Osteocyte (in vitro differentiated cells): ENCODE measurements at regions not wholly inside any gene's neighbourhood (a gene's known extent, or its start where the extent isn't known, plus 50 kb on each side); places are given as distances from the start of the nearest gene placed in this dataset.

Experiments
- DNase-seq: peaks from one replicate; pipeline ENCODE4 v3.0.0; 2021; ENCODE audit warnings: mixed read lengths; ENCODE audit not compliant: unreplicated experiment; ENCODE audit errors: extremely low spot score
- H3K27ac Mint-ChIP-seq: one replicate; pipeline ENCODE4 v1.8.0; 2021; ENCODE audit warnings: mild to moderate bottlenecking, mixed read lengths; ENCODE audit not compliant: unreplicated experiment
- H3K27me3 Mint-ChIP-seq: one replicate; pipeline ENCODE4 v1.8.0; 2021; ENCODE audit warnings: mixed read lengths; ENCODE audit not compliant: unreplicated experiment
- H3K36me3 Mint-ChIP-seq: one replicate; pipeline ENCODE4 v1.8.0; 2021; ENCODE audit warnings: mixed read lengths; ENCODE audit not compliant: unreplicated experiment
- H3K4me1 Mint-ChIP-seq: one replicate; pipeline ENCODE4 v1.8.0; 2021; ENCODE audit warnings: mixed read lengths; ENCODE audit not compliant: unreplicated experiment
- H3K4me3 Mint-ChIP-seq: one replicate; pipeline ENCODE4 v1.8.0; 2021; ENCODE audit warnings: mild to moderate bottlenecking, moderate library complexity, mixed read lengths; ENCODE audit not compliant: unreplicated experiment
- H3K9me3 Mint-ChIP-seq: one replicate; pipeline ENCODE4 v1.8.0; 2021; ENCODE audit warnings: mixed read lengths; ENCODE audit not compliant: unreplicated experiment
- CTCF ChIP-seq: fragments of 200-600 bp; sonication (generic); IDR thresholded peaks from 2 replicates; pipeline ENCODE4 v1.5.0; 2021; ENCODE audit warnings: antibody characterized with exemption, mild to moderate bottlenecking, moderate library complexity

- no peak for TF ChIP-seq CTCF
- DNase-seq, result no peak
- H3K4me3 Mint-ChIP-seq, result no peak overlapping the region
- H3K9me3 Mint-ChIP-seq, result no peaks in the 10 kb centered on the region
- no peaks in the 10 kb centered on the region for H3K4me1 Mint-ChIP-seq
- H3K27ac Mint-ChIP-seq, result no peak overlapping the region
- no peaks in the 10 kb centered on the region for H3K36me3 Mint-ChIP-seq
- no peaks in the 10 kb centered on the region for H3K27me3 Mint-ChIP-seq
These were observed 106.6 kb upstream of the RNF32 start for GRCh38 chr7:156533964-156534363.

DNA sequence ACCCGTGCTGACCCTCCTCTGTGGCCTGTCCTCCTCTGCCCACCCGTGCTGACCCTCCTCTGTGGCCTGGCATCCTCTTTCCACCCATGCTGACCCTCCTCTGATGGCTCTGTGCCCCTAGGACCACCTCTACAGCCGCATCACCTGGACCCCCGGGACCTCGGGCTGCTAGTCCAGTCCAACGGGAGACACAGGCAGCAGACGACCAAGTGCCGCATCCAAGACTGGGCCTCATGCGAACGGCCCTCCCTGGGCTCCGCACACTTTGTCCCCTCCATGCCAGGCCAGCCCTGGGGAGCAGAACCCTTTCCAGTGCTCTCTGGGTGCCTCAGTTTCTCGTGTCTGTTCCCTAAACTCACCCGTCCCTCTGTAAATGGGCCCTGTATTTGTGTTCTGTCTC lies 107.2 kb upstream of the RNF32 start:
- no peaks in the 10 kb centered on the region for H3K9me3 Mint-ChIP-seq
- H3K27me3 Mint-ChIP-seq, result no peaks in the 10 kb centered on the region
- no peaks in the 10 kb centered on the region for H3K36me3 Mint-ChIP-seq
- no peaks in the 10 kb centered on the region for H3K4me1 Mint-ChIP-seq
- no peak for DNase-seq
- TF ChIP-seq CTCF, result no peak
- H3K4me3 Mint-ChIP-seq, result no peak overlapping the region
- H3K27ac Mint-ChIP-seq, result no peak overlapping the region

DNA sequence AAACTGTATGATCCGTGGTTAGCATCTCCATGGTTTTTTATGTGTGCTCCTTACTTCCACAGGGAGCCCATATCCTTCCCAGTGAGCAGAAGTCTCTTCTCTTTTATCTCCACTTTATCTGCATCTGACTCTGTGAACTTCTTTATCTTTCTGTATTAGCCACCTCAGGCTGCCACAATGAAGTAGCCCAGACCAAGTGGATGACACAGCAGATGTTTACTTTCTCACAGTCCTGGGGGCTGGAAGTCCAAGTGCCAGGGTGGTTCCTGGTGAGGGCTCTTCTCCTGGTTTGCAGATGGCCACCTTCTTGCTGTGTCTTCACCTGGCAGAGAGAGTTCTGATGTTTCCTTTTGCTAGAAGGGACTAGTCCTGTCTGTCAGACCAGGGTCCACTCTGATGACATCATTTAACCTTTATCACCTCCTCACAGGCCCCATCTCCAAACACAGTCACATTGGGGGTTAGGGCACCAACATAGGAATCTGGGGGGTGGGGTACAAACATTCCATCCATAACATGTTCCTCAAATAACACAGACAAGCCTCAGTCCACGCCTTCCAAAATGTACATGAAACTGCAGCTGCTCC lies 108.5 kb upstream of the RNF32 start:
- Mint-ChIP-seq H3K4me3 (no peak overlapping the region), H3K9me3 (no peaks in the 10 kb centered on the region), H3K27me3 (no peaks in the 10 kb centered on the region), H3K4me1 (no peaks in the 10 kb centered on the region), H3K36me3 (no peaks in the 10 kb centered on the region), H3K27ac (no peak overlapping the region)
- no peak for DNase-seq
- no peak for TF ChIP-seq CTCF

GRCh38 chr7:156529956-156530355 lies 110.6 kb upstream of the RNF32 start:
- DNase-seq, result no peak
- no peaks in the 10 kb centered on the region for H3K9me3 Mint-ChIP-seq
- no peaks in the 10 kb centered on the region for H3K27me3 Mint-ChIP-seq
- H3K4me1 Mint-ChIP-seq, result no peaks in the 10 kb centered on the region
- no peak overlapping the region for H3K4me3 Mint-ChIP-seq
- H3K36me3 Mint-ChIP-seq, result no peaks in the 10 kb centered on the region
- H3K27ac Mint-ChIP-seq, result no peak overlapping the region
- TF ChIP-seq CTCF, result no peak

DNA sequence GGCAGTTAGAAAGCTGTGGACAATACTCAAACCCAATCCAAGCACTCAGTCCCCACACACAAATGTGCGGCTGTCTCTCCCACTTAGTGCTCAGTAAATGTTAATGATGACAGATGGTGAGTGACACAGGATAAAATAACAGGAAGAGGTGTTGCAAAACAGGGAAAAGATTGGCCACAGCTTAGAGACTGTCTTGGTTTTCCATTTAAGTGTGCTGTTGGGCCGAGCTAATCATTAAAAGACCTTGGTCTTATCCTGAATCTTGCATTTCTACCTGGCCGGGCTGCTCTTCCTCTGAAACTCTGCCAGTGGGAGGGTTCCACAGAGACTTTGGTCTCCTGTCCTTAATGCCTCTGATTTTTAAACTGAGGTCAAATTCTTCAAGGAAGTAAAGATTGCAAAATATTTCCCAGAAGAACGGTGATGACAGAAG lies 113.1 kb upstream of the RNF32 start:
- no peaks in the 10 kb centered on the region for H3K4me1 Mint-ChIP-seq
- H3K27ac Mint-ChIP-seq, result no peak overlapping the region

More for the DNA sequence above, 113.1 kb upstream of the RNF32 start:
- TF ChIP-seq CTCF, result no peak
- Mint-ChIP-seq H3K9me3 (no peaks in the 10 kb centered on the region), H3K36me3 (no peaks in the 10 kb centered on the region), H3K27me3 (no peaks in the 10 kb centered on the region), H3K4me3 (no peak overlapping the region)
- DNase-seq, result no peak
